Tibial artery (tissue), 4 donors: ENCODE measurements at regions not wholly inside any gene's neighbourhood (a gene's known extent, or its start where the extent isn't known, plus 50 kb on each side); places are given as distances from the start of the nearest gene placed in this dataset.

ENCODE experiments used
- DNase-seq, 2 donors: peaks; one replicate each; pipeline ENCODE4 v3.0.0-alpha.2; 2019
- H3K27ac ChIP-seq, 2 donors: fragments of 200-600 bp; sonication (generic) in 1 of 2; 1 replicate in 1 of 2; 2 replicates in 1 of 2; pipeline ENCODE4 v1.5.1; 2018 to 2019; ENCODE audit warnings: mild to moderate bottlenecking in 1 of 2
- H3K27me3 ChIP-seq, 2 donors: fragments of 200-600 bp; sonication (generic) in 1 of 2; one replicate each; pipeline versions ENCODE4 v1.5.1 to v1.6.0; 2016 to 2019
- H3K36me3 ChIP-seq, 3 donors: fragments of 200-600 bp; sonication (generic) in 2 of 3; one replicate each; pipeline ENCODE4 v1.5.1; 2016 to 2019; ENCODE audit warnings: mild to moderate bottlenecking in 2 of 3
- H3K4me1 ChIP-seq, 4 donors: fragments of 200-600 bp; sonication (generic) in 2 of 4; 1 replicate in 3 of 4; 2 replicates in 1 of 4; pipeline ENCODE4 v1.5.1; 2016 to 2019
- H3K4me3 ChIP-seq, 2 donors: fragments of 200-600 bp; sonication (generic) in 1 of 2; 1 replicate in 1 of 2; 2 replicates in 1 of 2; pipeline ENCODE4 v1.5.1; 2018 to 2019; ENCODE audit warnings: mild to moderate bottlenecking in 2 of 2
- H3K9me3 ChIP-seq, 3 donors: fragments of 200-600 bp; sonication (generic) in 1 of 3; one replicate each; pipeline ENCODE4 v1.5.1; 2016 to 2019
- CTCF ChIP-seq, 2 experiments: fragments of 200-600 bp in 1 of 2; fragments of 450-650 bp in 1 of 2; IDR thresholded peaks; one replicate each; pipeline ENCODE4 v1.5.1; 2017 to 2019; ENCODE audit warnings: antibody characterized with exemption in 2 of 2, mild to moderate bottlenecking in 1 of 2, moderate library complexity in 1 of 2
- intact Hi-C: fragments of 100-400 bp; cut with DNase I; formaldehyde crosslinking; loops from one replicate; pipeline ENCODE4 v1.15.0; 2023; ENCODE audit warnings: low total_unique reads

GRCh38 chr9:12961276-12961809 lies 186.5 kb downstream of the LURAP1L start:
- intact Hi-C loops = no loop called here
- no peak for TF ChIP-seq CTCF (IDR thresholded peaks at IDR 0.05)
- no peak for DNase-seq
- H3K4me3 ChIP-seq = no peak overlapping the region
- no peaks in the 10 kb centered on the region for H3K36me3 ChIP-seq
- H3K9me3 ChIP-seq = no peaks in the 10 kb centered on the region
- no peak overlapping the region for H3K27ac ChIP-seq
- peaks cover 0 to 20% (median 4%) of the 10 kb centered on the region in 4 donors for H3K4me1 ChIP-seq
- H3K27me3 ChIP-seq = no peaks in the 10 kb centered on the region

- Histone ChIP-seq H3K9me3 (no peaks in the 10 kb centered on the region), H3K27ac (peak overlapping the region in 1 of 2 donors; percentile 34), H3K27me3 (no peaks in the 10 kb centered on the region), H3K4me1 (peaks cover 0 to 14% (median 4%) of the 10 kb centered on the region in 4 donors), H3K4me3 (no peak overlapping the region), H3K36me3 (no peaks in the 10 kb centered on the region)
- TF ChIP-seq CTCF (IDR thresholded peaks at IDR 0.05) = no peak
- no peak for DNase-seq
- intact Hi-C loops = no loop called here
These were observed 188.7 kb downstream of the LURAP1L start for GRCh38 chr9:12963537-12963936.

GRCh38 chr9:12964271-12964670 lies 189.5 kb downstream of the LURAP1L start:
- no peaks in the 10 kb centered on the region for H3K36me3 ChIP-seq
- DNase-seq = no peak
- H3K27me3 ChIP-seq = no peaks in the 10 kb centered on the region
- TF ChIP-seq CTCF (IDR thresholded peaks at IDR 0.05) = no peak
- H3K4me3 ChIP-seq = no peak overlapping the region
- H3K4me1 ChIP-seq = peaks cover 0 to 14% (median 4%) of the 10 kb centered on the region in 4 donors
- H3K9me3 ChIP-seq = no peaks in the 10 kb centered on the region
- intact Hi-C loops = no loop called here
- H3K27ac ChIP-seq = peak overlapping the region; percentile 28 to 34

GRCh38 chr9:12965303-12965702 lies 190.5 kb downstream of the LURAP1L start:
- Histone ChIP-seq H3K4me1 (peaks cover 0 to 14% (median 4%) of the 10 kb centered on the region in 4 donors), H3K27me3 (no peaks in the 10 kb centered on the region), H3K4me3 (no peak overlapping the region), H3K27ac (no peak overlapping the region), H3K9me3 (no peaks in the 10 kb centered on the region), H3K36me3 (no peaks in the 10 kb centered on the region)
- TF ChIP-seq CTCF (IDR thresholded peaks at IDR 0.05) = no peak
- no peak for DNase-seq
- intact Hi-C loops = no loop called here

- no peaks in the 10 kb centered on the region for H3K36me3 ChIP-seq
- no peak overlapping the region for H3K27ac ChIP-seq
- peaks cover 0 to 24% (median 7%) of the 10 kb centered on the region in 4 donors for H3K4me1 ChIP-seq
- intact Hi-C loops = no loop called here
- no peak for TF ChIP-seq CTCF (IDR thresholded peaks at IDR 0.05)
- no peak for DNase-seq
- H3K9me3 ChIP-seq = no peaks in the 10 kb centered on the region
- no peak overlapping the region for H3K4me3 ChIP-seq
- no peaks in the 10 kb centered on the region for H3K27me3 ChIP-seq
These were observed 193.3 kb downstream of the LURAP1L start for GRCh38 chr9:12968093-12968492.
